Right renal cortex interstitium (tissue), 3 donors: ENCODE measurements at regions not wholly inside any gene's neighbourhood (a gene's known extent, or its start where the extent isn't known, plus 50 kb on each side); places are given as distances from the start of the nearest gene placed in this dataset.
A peak's percentile ranks its signal among the peaks of the same experiment; 100 is the strongest.

Experiments
- DNase-seq, 3 donors: peaks; one replicate each; pipeline ENCODE4 v3.0.0-alpha.2; 2013; ENCODE audit warnings: low read depth in 3 of 3, low spot score in 2 of 3

DNA sequence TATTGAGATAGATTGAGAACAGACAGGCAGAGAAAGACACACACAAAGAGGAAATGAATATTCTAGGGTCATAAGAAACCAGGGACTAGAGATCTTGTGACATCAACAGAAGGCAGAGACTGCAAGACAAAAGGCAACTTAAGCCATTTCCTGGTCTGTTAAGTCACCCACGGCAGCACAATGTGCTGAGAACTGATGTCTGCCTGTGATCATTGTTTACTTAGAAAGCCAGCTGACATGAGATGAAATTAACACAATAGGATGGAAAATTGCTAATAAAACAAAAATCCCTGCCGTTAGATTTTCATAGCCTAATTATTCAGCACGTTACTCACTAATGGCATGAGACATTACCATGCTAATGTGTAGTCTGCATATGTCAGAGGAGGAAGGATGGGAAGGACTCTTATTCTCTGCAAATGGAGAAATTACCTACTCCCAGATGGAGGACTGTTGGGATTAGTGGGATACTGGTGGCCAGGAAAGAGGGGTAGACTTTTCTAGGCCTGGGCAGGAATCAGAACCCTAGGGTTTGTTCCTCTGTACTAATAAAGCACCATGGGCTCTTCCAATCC lies 191.3 kb upstream of the PODXL start:
- DNase-seq: no peak

DNA sequence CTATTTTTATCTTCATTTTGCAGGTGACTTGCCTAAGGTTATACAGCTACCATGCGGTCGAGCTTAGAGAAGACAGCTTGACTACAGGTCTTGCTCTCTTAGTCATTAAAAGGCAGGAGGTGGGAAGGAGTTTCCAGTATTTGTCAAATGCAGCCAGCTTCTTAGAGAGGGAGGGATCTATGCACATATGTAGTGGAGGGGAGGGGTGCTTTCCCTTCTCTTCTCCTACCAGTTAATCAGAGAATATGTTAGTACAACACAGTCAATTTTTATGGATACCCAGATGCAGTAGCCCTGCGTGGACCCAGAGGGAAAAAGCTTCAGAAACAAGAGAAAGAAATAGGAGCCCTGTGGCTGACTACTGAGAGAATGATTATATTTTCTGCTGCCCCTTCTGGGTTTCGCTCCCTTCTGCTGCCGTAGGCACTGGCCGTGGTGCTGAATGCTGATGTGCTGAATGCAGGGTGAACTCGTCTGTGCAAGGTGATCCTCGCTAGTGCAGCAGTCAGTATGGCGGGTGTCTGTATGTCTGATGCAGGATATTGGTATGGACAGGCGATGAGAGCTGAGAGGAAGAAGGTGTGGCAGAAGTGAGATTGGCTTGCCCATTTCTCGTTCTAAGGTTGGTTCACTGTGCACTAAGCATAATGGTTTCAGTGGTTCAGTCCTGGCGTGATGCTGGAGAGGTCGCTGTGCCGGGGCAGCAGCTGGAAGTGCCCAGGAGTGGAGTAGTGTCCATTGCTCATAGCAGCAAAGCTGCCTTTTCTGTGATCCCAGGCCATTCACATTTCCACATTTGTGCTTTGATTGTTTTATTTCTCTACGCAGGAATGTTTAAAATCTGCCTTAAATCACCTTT lies 189.2 kb upstream of the PODXL start:
- peak in 2 of 3 donors; percentile 20 to 44 for DNase-seq

DNA sequence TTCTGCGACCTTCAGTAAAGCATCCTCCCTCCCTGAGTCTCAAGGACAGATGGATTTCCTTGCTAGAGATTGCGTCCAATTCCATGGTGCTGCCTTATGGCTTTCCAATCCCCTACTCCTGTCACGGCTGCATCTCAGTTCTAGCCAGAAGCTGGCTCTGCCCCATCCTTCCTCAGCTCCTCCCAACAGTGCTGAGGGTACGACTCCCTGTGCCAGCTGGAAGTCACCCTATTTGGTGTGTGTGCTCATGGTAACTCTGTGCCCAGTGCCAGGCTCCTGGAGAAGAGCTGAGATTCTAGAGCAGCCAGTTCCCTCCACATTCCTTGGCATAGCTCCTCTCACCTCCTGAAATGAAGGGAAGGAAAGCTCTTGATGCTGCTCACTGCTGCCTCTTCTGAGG lies 185.0 kb upstream of the PODXL start:
- no peak for DNase-seq

DNA sequence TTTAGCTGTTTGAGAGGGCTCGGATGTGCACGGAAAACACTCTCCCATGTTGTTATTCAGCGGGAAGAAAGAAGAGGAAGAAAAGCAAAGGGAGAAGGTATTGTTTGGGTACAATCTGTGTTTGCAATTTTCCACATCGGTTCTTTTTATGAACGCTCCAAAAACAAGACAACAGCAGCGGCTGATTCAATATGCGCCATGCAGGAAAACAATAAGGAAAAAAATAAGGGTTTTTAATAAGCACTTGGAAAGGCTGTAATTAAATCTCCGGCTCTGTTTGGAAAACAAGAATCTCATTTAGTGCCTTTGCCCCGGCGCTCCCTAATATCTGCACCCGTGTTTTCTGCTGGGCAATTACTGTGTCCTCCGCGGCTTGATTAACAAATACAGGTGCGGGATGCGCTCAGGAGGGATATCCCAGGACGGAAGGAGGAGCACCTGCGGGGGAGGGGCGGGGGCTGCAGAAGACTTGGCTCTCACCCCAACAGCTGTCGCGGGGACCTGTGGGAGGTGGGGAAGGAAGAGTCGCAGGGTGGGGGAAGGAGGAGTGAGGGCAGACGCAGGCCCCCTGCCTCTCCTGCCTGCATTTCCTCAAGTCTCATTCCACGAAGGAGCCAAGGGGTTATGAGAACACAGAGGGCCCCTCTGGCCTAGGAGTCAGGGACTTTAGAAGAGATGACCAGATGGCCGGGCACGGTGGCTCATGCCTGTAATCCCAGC lies 181.5 kb upstream of the PODXL start:
- no peak for DNase-seq

DNA sequence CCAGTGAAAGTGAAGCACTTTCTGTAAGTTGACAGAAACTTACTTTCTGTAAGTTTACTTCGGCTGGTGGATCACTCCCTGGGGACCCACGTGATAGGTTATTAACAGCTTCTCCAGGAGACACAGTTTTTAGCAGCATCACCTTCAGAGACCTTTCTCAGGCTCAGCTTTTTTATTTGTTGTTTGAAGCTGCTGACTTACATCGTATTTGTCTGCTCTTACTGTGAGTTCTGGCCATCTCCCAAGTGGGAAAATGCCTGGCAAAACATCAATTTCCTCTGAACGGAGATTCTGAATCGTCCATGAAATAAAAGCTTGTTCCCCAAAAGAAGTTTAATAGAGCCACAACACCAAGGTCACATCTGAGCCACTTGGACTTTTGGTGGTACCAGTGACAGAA lies 178.7 kb upstream of the PODXL start:
- DNase-seq: no peak

DNA sequence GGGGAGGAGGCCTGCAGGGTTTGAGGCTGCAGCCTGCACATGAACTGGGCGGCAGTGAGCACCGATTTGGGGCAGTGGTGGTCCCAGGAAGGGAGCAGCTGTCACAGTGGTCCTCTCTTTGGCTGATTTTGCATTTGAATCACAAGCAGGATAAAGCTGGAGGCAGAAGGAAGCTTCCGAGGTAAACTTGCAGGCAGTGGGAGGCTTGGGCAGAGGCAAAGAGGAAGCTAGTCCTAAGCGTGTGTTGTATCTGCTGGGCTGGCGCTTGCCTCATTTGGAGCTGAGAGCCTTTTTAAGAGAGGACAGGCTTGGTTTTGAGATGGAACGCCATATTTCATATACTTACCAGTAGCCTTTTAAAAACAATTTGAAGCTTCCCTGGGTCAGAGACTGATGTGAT lies 177.2 kb upstream of the PODXL start:
- no peak for DNase-seq

DNA sequence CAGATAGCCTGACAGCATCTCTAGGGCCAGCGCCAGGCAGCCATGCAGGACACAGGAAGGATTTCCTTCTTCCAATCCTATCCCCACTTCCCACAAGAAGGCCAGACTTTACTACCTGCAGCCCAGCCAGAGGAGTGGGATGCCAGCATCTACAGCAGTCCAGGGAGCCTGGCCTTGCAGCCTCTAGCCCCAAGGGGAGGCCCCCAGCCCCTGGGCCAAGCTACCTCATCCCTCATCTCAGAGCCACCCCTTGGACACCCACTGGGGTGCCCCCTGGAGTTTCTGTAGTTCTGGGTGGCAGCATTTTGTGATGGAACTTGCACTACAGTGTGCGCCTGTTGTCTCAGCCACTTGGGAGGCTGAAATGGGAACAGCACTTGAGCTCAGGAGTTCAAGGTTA lies 170.8 kb upstream of the PODXL start:
- no peak for DNase-seq

DNA sequence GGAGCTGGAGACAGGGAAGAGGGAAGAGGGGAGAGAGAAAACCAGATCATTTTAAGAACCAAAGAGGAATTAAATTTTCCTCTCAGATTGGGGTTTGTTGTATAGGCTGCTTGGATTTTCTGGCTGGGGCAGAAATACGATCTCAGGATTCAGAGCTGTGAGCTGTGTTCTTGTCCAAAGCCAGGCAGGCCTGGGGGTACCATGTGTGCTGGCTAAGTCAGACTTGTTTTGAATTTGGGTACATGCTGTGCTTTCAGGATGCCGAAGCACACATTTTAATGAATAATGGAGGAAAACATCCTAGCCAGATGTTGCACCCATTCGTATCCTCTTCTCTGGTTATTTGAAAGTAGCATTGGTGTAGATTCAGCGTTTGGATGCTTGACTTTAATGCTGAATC lies 170.3 kb upstream of the PODXL start:
- DNase-seq: no peak

DNA sequence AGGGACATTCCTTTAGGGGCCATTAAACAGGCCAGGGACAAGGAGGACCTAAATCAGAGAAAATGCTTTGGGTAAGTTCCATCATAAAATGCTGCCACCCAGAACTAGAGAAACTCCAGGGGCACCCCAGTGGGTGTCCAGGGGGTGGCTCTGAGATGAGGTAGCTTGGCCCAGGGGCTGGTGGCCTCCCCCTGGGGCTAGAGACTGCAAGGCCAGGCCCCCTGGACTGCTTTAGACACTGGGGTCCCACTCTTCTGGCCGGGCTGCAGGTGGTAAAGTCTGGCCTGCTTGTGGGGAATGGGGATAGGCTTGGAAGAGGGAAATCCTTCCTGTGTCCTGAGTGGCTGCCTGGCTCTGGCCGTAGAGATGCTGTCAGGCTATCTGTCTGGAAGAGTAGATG lies 169.6 kb upstream of the PODXL start:
- DNase-seq: no peak

DNA sequence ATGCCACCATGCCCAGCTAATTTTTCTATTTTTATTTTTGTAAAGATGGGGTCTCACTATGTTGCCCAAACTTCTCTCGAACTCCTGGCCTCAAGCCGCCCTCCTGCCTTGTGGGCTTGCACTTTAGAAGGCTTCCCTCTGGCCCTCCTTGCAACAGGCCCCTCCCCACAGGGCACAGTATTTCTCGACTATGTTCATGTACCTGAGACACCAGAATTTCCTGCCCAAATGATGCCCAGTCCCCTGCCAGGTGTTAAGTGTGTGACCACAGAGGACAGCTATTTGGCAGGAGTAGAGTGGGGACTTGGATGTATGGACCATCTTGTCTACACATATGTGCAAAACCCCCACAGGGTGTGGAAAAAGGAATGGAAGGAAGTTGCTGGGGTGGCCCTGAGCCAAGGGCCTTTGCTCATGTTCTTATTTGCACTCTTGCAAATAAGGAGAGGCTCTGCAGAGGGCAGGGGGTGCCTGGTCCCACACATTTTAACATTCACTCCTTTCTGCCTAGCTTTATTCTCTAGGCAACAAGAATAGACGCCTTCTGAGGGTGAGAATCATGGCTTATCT lies 168.4 kb upstream of the PODXL start:
- DNase-seq: no peak

DNA sequence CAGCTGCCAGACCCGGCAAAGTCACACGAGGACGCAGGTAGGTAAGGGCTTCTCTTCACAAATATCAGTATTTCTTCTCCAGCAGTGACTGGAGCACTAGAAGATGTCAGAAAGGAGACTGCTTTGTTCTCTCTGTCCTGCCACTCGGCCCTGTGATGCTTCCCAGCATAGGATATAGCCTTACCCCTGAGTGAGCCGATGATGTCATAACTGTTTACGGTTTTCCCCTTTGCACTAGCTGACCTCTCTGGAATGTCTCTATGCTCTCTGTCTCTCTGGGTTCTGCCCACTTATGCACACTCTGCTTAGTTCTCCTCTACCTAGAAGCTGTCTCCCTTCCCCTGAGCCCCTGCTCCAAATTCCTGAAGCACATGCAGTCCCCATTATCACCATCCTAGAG lies 167.5 kb upstream of the PODXL start:
- no peak for DNase-seq

DNA sequence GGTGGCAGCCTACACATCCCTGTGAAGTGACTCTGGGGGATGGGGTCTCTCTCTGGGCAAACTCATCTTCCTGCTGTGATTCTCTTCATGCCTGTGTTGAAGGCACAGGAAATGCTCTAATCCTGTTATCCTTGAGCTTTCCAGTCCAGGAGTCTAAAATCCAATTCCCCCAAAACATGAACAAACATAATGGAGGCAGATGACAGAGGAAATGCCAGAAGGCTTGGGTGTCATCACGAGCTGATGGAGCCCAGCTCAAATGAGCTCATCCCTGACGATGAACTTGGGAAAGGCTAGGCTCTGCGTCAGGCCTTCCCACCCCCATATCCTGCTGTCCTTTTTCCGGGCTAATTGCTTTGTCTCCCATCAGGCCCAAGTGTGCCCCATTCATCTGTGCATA lies 165.9 kb upstream of the PODXL start:
- no peak for DNase-seq

DNA sequence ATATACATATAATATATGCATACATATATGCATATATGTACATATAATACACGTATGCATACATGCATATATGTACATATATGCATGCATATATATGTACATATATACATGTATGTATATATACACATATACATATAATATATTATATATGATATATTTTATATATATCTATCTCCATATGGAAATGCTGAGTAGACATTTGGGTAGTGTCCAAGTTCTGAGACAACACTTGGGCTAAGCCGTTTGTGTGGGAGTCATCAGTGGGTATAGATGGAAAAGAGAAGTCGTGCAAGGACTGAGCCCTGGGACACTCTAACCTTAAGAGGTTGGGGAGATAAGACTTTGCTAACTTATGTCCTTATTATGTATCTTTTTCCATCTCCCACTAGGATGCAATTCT lies 165.2 kb upstream of the PODXL start:
- DNase-seq: no peak

DNA sequence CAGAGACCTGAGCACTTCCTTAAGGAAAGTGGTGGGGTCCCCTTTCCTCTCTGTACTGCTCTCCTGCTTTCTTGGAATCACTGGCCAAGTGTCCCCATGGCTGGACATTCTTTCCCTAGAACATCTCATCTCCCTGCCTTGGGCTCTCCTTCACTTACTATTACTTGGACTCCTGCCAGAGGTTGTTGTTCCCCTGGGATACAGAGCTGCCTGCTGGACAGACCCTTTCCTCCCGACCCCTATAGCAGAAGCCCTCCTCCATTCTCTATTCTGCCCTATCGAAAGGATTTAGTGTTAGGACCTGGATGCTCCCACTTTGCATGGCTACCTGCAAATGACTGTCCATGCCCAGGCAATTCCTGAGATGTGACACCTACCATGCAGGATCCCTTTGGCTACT lies 164.3 kb upstream of the PODXL start:
- no peak for DNase-seq

DNA sequence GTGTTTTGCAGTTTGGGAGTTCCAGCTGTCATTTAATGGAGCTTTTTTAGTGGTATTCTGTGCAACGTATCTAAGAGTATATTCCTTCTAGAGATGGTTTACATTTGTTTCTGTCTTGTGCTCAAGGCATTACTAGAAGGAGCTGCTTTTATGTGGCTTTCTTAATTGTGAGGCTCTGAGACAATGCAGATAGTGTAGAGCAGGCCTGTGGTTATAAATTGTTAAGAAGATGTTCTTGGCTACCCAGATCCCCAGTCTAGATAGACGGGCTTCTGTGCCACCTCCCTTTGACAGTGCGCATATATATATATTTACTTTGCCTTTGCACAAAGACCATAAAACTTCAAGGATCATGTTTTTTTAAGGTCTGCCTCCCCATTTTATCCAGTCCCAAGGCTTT lies 160.8 kb upstream of the PODXL start:
- DNase-seq: no peak

DNA sequence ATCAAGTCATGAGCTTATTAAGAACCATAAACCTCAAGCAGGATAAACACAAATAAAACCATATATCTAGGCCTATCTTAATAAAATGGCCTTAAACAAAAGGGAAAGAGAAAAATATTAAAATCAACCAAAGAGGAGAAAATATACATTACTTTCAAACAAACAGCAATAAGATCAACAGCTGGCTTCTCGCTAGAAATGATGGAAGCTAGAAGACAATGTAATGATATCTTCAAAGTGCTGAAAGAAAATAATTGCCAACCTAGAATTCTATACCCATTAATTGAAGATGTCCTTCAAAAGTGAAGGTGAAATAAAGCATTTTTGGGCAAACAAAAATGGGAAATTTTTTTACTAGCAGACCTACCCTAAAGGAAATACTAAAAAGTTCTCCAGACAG lies 142.9 kb upstream of the PODXL start:
- no peak for DNase-seq

DNA sequence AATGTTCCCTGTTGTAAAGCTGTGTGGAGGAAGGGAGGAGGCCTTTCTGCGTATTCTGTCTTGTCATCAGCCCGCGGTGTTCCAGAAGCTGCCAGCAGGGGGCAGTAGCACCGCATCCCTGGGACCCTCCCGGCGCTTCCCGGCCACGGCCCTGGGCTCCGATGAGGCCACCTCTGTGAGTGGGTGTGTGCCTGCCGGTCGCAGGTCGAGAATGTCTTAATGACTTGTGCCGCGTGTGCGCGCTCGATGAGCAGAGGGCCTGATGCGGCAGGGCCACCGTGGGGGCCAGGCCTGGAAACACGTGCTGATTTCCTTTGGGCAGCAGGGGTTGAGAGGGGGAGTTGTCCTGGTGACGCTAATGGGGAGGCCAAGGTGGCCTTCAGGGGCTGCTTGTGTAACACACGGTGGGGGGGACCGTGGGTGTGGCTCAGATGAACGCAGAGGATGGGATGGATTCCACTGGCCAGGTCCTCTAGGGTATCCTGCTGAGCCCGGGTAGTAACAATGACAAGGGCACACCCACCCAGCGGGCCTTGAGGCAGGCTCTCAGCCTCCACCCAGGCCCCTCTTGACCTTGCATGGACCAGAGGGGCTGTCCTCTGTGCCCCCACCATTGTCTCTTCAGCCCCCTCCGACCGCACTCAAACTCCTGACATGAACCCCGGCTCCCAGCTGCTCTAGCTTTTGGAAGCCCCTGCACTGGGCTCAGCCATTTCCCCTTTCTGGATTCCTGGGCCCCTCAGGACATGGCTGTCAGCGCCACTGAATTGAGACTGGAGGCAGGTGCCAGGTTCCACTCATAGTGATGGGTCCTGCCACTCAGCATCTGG lies 135.9 kb upstream of the PODXL start:
- DNase-seq: peak in 2 of 3 donors; percentile 19 to 29

DNA sequence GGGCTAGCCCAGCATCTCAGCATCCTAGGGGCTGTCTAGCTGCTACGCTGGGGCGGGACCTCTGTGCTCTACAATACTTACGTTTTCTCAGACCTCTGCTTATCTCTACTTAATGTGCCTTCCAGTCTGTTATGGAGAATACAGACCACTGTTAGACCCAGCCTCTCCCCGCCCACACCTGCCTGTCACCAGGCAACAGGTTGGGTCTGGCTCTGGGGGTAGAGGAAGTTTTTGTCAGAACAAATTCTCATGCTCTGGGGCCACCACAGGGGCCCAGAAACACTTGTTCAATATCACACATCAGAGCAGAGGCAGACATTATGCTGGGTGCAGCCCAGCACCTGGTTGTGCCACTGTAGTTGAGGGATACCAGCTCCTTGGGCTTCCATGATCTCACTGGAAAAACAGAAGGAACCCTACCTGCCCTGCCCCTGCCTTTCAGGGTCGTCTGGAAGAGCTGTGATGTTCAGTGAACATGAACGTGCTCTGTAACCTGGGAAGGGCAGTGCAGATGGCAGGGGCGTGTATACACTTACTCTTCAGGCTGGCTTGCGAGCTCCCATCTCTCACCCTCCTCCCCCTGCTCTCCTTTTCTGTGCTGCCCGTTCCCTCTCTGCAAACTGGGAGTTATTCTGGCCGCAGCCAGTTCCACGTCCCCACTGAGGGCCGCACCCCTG lies 135.2 kb upstream of the PODXL start:
- DNase-seq: no peak

DNA sequence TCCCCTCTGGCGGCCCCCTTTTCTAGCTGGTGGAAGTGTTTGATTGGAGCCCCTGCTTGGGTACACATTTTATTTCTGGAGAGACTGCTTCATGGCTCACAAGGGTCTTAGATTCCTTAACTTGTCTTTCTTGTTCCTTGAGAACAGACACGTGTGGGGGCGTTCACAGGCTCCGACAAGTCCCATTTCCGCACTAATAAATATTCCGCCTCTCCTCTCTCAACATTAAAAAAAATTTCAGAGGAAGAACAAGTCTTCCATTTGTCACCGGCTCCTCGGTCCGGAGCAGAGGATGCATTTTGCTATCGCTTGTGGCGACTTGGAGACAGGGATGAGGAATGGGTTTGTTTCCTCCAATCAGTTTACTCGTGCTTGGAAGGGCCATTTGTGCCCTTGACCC lies 134.0 kb upstream of the PODXL start:
- no peak for DNase-seq

DNA sequence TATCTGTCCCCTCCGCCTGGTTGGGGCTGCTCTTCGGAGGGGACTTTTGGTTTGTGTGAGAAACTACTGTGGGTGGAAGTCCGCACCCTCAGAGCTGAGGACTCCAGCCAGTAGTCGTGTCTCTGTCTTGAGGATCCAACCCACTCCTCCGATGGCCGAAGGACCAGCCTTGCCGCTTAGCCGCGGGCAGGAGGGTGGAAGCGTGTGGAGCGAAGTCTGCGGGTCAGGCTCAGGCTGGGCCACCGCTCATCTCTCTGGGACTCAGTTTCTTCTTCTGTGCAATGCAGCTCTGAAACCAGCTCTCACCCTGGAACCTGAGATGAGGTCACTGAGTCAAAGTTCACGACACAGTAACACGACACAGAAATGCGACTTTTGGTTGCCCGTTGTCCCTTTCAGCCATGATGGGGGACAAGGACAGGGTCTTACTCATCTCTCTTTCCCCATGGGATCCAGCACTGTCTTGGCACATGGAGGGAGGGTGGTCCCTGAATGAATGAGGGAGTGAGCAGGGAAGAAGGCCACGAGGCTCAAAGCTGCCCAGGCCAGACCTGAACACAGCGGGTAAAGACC lies 133.3 kb upstream of the PODXL start:
- no peak for DNase-seq
